GM23338 (cell line): ENCODE measurements at regions not wholly inside any gene's neighbourhood (a gene's known extent, or its start where the extent isn't known, plus 50 kb on each side); places are given as distances from the start of the nearest gene placed in this dataset.

ENCODE experiments used
- CREB1 ChIP-seq: fragments of 250-450 bp; sonication (Bioruptor Pico); IDR thresholded peaks from 2 replicates; pipeline ENCODE4 v1.5.0; 2020; ENCODE audit warnings: low read depth, mild to moderate bottlenecking, moderate library complexity
- CTCF ChIP-seq, 2 experiments: fragments of 200-600 bp in 1 of 2; sonication (generic) in 1 of 2; conservative IDR thresholded peaks; 2 replicates each; pipeline versions ENCODE4 v1.5.1 to v1.6.1; 2016 to 2017; ENCODE audit warnings: antibody characterized with exemption in 2 of 2, low read depth in 2 of 2, mild to moderate bottlenecking in 2 of 2, moderate library complexity in 1 of 2
- NANOG ChIP-seq: IDR thresholded peaks from 2 replicates; pipeline ENCODE4 v1.6.1; 2016; ENCODE audit warnings: antibody characterized with exemption, borderline replicate concordance
- REST ChIP-seq: IDR thresholded peaks from one replicate; pipeline ENCODE4 v1.6.1; 2018; ENCODE audit warnings: antibody characterized with exemption; ENCODE audit not compliant: unreplicated experiment
- ZNF114 ChIP-seq: fragments of 250-450 bp; sonication (Bioruptor Pico); IDR thresholded peaks from 2 replicates; pipeline ENCODE4 v1.5.0; 2020; ENCODE audit warnings: mild to moderate bottlenecking, moderate library complexity
- ZNF462 ChIP-seq: fragments of 250-450 bp; sonication (Bioruptor Pico); IDR thresholded peaks from 2 replicates; pipeline ENCODE4 v1.5.0; 2020; ENCODE audit warnings: mild to moderate bottlenecking, moderate library complexity

- TF ChIP-seq ZNF462 (CRISPR knock-in tag), result no peak
- no peak for TF ChIP-seq CREB1 (CRISPR knock-in tag)
- no peak for TF ChIP-seq CTCF (conservative IDR thresholded peaks at IDR 0.05; ENCODE audit: low read depth in 2 of 2)
- TF ChIP-seq NANOG, result no peak
- no peak for TF ChIP-seq REST
- TF ChIP-seq ZNF114 (CRISPR knock-in tag), result no peak
These were observed 118.7 kb downstream of the RGS2 start (continued) for GRCh38 chr1:192927496-192927895.
